GM19240 (cell line): ENCODE measurements at regions not wholly inside any gene's neighbourhood (a gene's known extent, or its start where the extent isn't known, plus 50 kb on each side); places are given as distances from the start of the nearest gene placed in this dataset.

ENCODE experiments used
- DNase-seq: peaks from one replicate; pipeline ENCODE4 v3.0.0; 2011; ENCODE audit warnings: low spot score; ENCODE audit not compliant: insufficient read length

DNA sequence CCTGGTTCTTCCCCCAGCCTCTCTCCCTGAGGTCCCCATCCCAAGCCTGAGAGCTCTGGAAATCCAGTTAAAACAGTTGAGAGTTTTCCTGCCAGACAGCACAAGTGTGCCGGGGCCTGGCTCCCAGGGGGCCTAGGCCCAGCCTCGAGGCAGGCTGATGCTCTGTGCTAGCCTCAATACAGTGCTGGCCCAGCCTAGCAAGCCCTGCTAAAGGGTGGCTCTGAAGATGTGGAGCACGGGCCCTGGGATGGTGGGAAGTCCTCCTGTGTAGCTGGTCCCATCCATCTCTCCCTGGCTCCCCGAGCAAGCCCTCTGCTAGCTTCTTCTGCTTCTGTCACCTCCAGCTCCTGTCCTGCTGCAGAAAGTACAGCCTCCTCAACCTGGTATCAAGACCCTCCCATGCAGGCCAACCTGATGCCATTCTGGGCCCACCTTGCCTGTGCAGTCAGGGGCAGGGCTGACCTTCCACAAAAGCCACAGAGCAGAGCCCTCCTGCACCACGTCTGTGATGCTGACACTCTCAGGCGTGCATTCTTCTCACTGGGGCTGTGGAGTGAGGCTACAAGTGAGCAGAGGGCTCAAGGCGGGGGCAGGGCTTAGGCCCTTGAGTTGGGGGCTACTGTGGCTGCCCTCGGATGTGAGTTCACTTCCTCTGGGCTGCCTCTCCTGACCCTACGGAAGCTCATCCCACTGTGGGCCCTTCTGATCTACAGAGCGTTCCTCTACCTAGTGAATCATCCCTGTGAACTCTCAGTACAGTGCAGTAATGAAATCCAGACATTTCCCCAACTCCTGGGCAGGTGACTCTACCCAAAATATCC, 60.1 kb upstream of the LAPTM4A start:
- DNase-seq = no peak

DNA sequence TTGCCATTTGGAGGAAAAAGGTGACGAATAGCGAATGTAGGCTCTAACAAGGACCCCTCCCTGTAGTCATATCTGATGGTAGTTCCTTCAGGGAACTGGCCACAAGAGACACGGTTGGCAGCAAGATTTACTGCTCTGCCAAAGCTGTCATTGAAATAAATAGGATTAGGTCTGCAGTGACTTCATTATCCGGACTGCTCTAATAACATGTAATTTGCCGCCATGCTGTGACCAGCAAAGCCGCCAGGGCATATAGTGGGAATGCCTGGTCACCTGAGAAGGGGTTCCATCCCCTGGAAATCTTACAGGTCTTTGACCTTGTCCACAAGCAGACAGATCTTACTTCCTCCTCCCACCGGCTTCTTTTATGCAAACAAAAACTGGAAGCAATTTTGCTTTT, 59.4 kb upstream of the LAPTM4A start:
- no peak for DNase-seq

DNA sequence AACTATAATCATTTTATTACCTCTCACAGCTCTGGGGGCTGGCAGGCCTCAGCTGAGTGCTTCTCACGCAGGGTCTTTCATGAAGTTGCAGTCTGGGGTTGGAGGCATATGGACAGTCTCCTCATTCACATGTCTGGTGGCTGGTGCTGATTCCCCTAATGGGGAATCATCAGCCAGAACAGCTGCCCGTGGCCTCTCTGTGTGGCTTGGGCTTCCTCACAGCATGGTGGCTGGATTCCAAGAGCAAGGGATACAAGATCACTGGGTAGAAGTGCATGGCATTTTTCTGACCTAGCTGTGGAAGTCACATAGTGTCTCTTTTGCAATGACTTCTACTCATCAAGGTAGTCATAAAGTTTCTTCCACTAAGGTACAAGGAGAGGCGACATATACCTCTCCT, 59.0 kb upstream of the LAPTM4A start:
- no peak for DNase-seq

GRCh38 chr2:20108655-20109396, 57.4 kb upstream of the LAPTM4A start:
- no peak for DNase-seq

GRCh38 chr2:20107776-20108175, 56.3 kb upstream of the LAPTM4A start:
- no peak for DNase-seq

DNA sequence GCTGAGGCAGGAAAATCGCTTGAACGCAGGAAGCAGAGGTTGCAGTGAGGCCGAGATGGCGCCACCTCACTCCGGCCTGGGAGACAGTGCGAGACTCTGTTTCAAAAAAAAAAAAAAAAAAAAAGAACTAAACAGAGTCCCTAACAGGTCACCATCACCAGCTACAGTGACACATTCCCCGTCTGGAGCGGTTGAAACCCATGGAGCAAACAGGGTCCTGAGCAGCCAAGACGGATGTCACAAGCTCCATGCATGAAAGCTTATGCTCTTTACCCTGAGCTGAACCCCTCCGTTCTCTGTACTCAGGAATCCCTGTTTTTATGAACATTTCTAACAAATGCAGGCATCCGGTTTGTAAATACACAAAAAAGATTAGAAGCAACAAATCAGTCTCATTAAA, 55.9 kb upstream of the LAPTM4A start:
- DNase-seq = no peak

- DNase-seq = no peak
Measured at GRCh38 chr2:20106746-20107145, 55.3 kb upstream of the LAPTM4A start.

DNA sequence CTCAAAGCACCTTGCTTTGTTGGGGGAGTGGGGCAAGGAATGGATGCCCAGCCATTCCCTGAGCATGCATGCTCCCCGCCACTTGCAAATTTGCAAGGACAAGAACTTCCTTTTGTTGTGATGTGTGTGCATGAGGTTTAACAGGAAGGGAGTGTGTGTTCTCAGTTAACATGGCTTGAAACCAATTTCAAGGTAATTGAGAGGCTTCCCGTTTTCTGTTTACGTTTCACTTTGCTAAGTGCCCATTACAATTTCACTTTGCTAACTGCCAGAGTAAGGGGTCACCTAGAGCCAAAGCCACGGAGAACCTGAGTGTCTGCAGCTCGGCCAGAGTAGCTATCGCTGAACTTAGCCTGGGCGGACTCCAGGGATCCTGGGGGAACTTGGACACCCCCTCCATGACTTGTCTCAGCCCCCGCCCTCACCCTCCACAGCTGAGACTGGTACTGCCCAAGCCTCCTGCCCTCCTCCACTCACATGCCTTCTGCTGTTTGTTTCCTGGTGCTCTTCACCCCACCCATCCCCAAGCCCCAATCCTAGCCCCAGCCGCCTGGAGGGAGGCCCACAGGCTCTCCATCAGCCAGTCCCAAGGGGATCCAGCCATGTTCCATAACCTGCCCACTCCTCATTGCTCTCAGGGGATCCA, 53.6 kb upstream of the LAPTM4A start:
- DNase-seq = no peak

DNA sequence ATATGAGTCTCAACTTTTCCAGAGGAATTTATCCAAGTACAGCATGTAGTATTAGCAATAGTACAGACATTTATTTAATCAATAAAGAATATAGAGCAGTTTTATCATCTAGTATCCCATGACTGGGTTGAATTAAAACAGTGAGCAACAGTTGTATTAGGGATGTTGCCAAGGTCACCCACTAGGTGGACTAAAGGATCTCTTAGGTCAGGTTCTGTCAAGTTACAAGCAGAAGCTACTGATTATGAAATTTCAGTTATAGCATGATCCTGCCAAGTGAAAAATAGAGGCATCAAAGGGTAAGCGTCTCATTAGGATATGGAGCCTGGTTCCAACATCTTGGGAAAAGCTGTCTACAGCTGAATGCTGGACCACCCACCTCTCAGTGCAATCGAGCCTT, 52.1 kb upstream of the LAPTM4A start:
- no peak for DNase-seq
